PC-3 (cell line): ENCODE measurements at regions not wholly inside any gene's neighbourhood (a gene's known extent, or its start where the extent isn't known, plus 50 kb on each side); places are given as distances from the start of the nearest gene placed in this dataset.

Source experiments
- ATAC-seq: fragments of 200-7000 bp; cut with Tn5 transposase; 2 replicates; pipeline ENCODE4 v1.9.1; 2020; ENCODE audit warnings: mild to moderate bottlenecking, moderate library complexity
- BruUV-seq: library from RNA; stranded (reverse); fragments of 400-500 nt; replicated peaks from 2 replicates; lab custom pipeline; 2021; lab: Mats Ljungman, UMichigan
- CTCF ChIA-PET: fragments of 300-600 bp; sonication (Branson Sonifier 250); formaldehyde crosslinking; loops from one replicate; lab custom pipeline; 2022; ENCODE audit warnings: antibody characterized with exemption; lab: Charles Lee
- POLR2A ChIA-PET: fragments of 300-600 bp; sonication (Branson Sonifier 250); formaldehyde crosslinking; loops from one replicate; lab custom pipeline; 2022; ENCODE audit warnings: antibody characterized with exemption; ENCODE audit not compliant: unreplicated experiment; lab: Charles Lee
- DNase-seq: peaks from one replicate; pipeline ENCODE4 v3.0.0-alpha.2; 2015
- H2AFZ ChIP-seq: fragments of 300-600 bp; sonication (generic); 2 replicates; pipeline ENCODE4 v1.6.0; 2016; ENCODE audit warnings: antibody characterized with exemption, low read length
- H3F3A ChIP-seq: fragments of 300-600 bp; sonication (generic); one replicate; pipeline ENCODE4 v1.6.0; 2017; ENCODE audit warnings: antibody characterized with exemption, low read length, control low read depth, mild to moderate bottlenecking; ENCODE audit not compliant: unreplicated experiment
- H3K27ac ChIP-seq: fragments of 300-600 bp; sonication (generic); 2 replicates; pipeline ENCODE4 v1.5.1; 2016; ENCODE audit warnings: mild to moderate bottlenecking, low read length
- H3K27me3 ChIP-seq: fragments of 300-600 bp; sonication (generic); 2 replicates; pipeline ENCODE4 v1.6.1; 2016; ENCODE audit warnings: low read length, mixed read lengths
- H3K36me3 ChIP-seq: fragments of 300-600 bp; sonication (generic); 2 replicates; pipeline ENCODE4 v1.6.1; 2016; ENCODE audit warnings: low read depth, mixed run types, low read length, mixed read lengths
- H3K4me1 ChIP-seq: fragments of 300-600 bp; sonication (generic); 2 replicates; pipeline ENCODE4 v1.5.1; 2016; ENCODE audit warnings: low read length; ENCODE audit not compliant: insufficient read depth
- H3K4me2 ChIP-seq: fragments of 300-600 bp; sonication (generic); 2 replicates; pipeline ENCODE4 v1.6.0; 2016; ENCODE audit warnings: low read length
- H3K4me3 ChIP-seq: fragments of 300-600 bp; sonication (generic); 2 replicates; pipeline ENCODE4 v1.5.1; 2016; ENCODE audit warnings: mild to moderate bottlenecking, low read length, mixed read lengths
- H3K79me2 ChIP-seq: fragments of 300-600 bp; sonication (generic); 2 replicates; pipeline ENCODE4 v1.6.1; 2017; ENCODE audit warnings: low read length, mixed read lengths
- H3K9ac ChIP-seq: fragments of 300-600 bp; sonication (generic); 2 replicates; pipeline ENCODE4 v1.6.0; 2016; ENCODE audit warnings: mild to moderate bottlenecking, low read length
- H3K9me2 ChIP-seq: fragments of 300-600 bp; sonication (generic); replicated peaks from 2 replicates; pipeline ENCODE4 v1.6.1; 2016; ENCODE audit warnings: mixed run types, low read length, mixed read lengths
- H3K9me3 ChIP-seq: fragments of 300-600 bp; sonication (generic); 2 replicates; pipeline ENCODE4 v1.6.1; 2016; ENCODE audit warnings: low read length, mixed read lengths
- H4K20me1 ChIP-seq: fragments of 300-600 bp; sonication (generic); 2 replicates; pipeline ENCODE4 v1.6.1; 2016; ENCODE audit warnings: low read length, mixed read lengths
- EZH2 ChIP-seq: fragments of 300-600 bp; sonication (generic); IDR thresholded peaks from one replicate; pipeline ENCODE4 v1.6.1; 2017; ENCODE audit warnings: antibody characterized with exemption, mild to moderate bottlenecking, low read length; ENCODE audit not compliant: unreplicated experiment
- EZH2phosphoT487 ChIP-seq: fragments of 300-600 bp; sonication (generic); IDR thresholded peaks from 2 replicates; pipeline ENCODE4 v1.6.1; 2018; ENCODE audit warnings: mild to moderate bottlenecking, antibody characterized with exemption, low read length, borderline replicate concordance
- intact Hi-C: fragments of 100-400 bp; cut with micrococcal nuclease; formaldehyde crosslinking; loops from 2 replicates; pipeline ENCODE4 v1.9.0; 2023
- TF ChIP-seq, protein P1 (sequence below): fragments of 300-600 bp; sonication (generic); conservative IDR thresholded peaks from 2 replicates; pipeline ENCODE4 v1.5.1; 2017; ENCODE audit warnings: antibody characterized with exemption, low read depth, mild to moderate bottlenecking, low read length

DNA sequence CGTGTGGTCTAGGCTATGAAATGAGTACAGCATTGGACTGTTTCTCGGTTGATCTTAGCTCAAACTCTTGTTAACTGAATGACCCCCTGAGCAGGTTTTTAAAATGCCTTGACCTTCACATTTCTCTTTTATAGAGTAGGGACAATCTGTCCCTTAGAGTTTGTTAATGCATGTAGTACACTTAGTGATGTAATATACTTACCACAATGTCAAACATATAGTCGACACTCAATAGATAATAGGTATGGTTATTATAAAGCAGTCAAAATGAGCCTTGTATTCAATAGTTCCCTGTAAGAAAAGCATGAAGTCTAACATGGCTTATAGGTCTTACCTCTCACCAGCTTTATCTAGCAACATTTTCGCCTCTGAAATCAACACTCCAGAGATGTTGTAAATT is 161.0 kb upstream of the RUNX1 start:
- DNase-seq (no peak), ATAC-seq (no peak)
- H3K9me2 ChIP-seq: no peaks in the 10 kb centered on the region
- H3K9ac ChIP-seq: no peak overlapping the region
- H3K9me3 ChIP-seq: no peaks in the 10 kb centered on the region
- TF ChIP-seq EZH2phosphoT487 (no peak), EZH2 (no peak)
- TF ChIP-seq, protein P1, sequence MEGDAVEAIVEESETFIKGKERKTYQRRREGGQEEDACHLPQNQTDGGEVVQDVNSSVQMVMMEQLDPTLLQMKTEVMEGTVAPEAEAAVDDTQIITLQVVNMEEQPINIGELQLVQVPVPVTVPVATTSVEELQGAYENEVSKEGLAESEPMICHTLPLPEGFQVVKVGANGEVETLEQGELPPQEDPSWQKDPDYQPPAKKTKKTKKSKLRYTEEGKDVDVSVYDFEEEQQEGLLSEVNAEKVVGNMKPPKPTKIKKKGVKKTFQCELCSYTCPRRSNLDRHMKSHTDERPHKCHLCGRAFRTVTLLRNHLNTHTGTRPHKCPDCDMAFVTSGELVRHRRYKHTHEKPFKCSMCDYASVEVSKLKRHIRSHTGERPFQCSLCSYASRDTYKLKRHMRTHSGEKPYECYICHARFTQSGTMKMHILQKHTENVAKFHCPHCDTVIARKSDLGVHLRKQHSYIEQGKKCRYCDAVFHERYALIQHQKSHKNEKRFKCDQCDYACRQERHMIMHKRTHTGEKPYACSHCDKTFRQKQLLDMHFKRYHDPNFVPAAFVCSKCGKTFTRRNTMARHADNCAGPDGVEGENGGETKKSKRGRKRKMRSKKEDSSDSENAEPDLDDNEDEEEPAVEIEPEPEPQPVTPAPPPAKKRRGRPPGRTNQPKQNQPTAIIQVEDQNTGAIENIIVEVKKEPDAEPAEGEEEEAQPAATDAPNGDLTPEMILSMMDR: no peak
- no peak overlapping the region for H3K4me3 ChIP-seq
- intact Hi-C loops: no loop called here
- no peaks in the 10 kb centered on the region for H3K27me3 ChIP-seq
- no peak overlapping the region for H3K4me2 ChIP-seq
- H2AFZ ChIP-seq: no peak overlapping the region
- peaks cover 10% of the 10 kb centered on the region for H3K4me1 ChIP-seq
- CTCF ChIA-PET: no interaction called here
- H3K79me2 ChIP-seq: no peaks in the 10 kb centered on the region
- no peak overlapping the region for H3K27ac ChIP-seq
- no peaks in the 10 kb centered on the region for H4K20me1 ChIP-seq
- POLR2A ChIA-PET: no interaction called here
- BruUV-seq: no TSS peak
- no peaks in the 10 kb centered on the region for H3F3A ChIP-seq
- H3K36me3 ChIP-seq: no peaks in the 10 kb centered on the region

- no peaks in the 10 kb centered on the region for H3K9me3 ChIP-seq
- H3K9me2 ChIP-seq: no peaks in the 10 kb centered on the region
- no peaks in the 10 kb centered on the region for H3K79me2 ChIP-seq
- DNase-seq (no peak), ATAC-seq (no peak)
- POLR2A ChIA-PET: no interaction called here
- intact Hi-C loops: no loop called here
- no peaks in the 10 kb centered on the region for H3K36me3 ChIP-seq
- no TSS peak for BruUV-seq
- no peak overlapping the region for H3K4me2 ChIP-seq
- CTCF ChIA-PET: no interaction called here
- H3K4me1 ChIP-seq: peaks cover 13% of the 10 kb centered on the region
- no peak overlapping the region for H2AFZ ChIP-seq
- no peaks in the 10 kb centered on the region for H4K20me1 ChIP-seq
- TF ChIP-seq, protein P1: no peak
- TF ChIP-seq EZH2 (no peak), EZH2phosphoT487 (no peak)
- H3K4me3 ChIP-seq: no peak overlapping the region
- H3F3A ChIP-seq: no peaks in the 10 kb centered on the region
- no peaks in the 10 kb centered on the region for H3K27me3 ChIP-seq
- no peak overlapping the region for H3K27ac ChIP-seq
- H3K9ac ChIP-seq: no peak overlapping the region
These were observed 159.9 kb upstream of the RUNX1 start for GRCh38 chr21:35208810-35209517.

DNA sequence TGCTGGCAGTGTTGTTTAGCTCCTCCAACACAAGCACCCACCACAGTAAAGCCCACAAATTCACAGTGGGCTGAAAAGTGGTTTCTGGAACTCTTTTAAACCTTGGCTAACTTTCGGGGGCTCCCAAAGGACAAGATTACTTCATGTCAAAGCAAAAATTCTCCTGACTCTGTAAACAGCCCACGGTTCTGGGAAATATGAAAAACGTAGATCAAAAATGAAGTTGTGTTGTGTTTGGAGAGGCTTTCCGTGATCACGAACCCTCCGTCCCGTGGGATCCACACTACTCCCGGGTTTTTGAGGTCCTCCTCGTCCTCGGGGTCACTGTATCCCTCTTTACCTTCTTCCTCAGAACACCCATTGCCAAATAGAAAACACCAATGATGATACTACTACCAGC is 159.0 kb upstream of the RUNX1 start:
- ATAC-seq: no peak
- Histone ChIP-seq H3K9ac (no peak overlapping the region), H3K9me2 (no peaks in the 10 kb centered on the region), H3K4me1 (peaks cover 21% of the 10 kb centered on the region), H3F3A (no peaks in the 10 kb centered on the region), H2AFZ (no peak overlapping the region), H4K20me1 (no peaks in the 10 kb centered on the region), H3K27ac (no peak overlapping the region), H3K4me3 (no peak overlapping the region), H3K79me2 (no peaks in the 10 kb centered on the region), H3K9me3 (no peaks in the 10 kb centered on the region), H3K36me3 (no peaks in the 10 kb centered on the region), H3K27me3 (no peaks in the 10 kb centered on the region), H3K4me2 (no peak overlapping the region)
- no peak for DNase-seq
- POLR2A ChIA-PET: no interaction called here
- no TSS peak for BruUV-seq
- CTCF ChIA-PET: no interaction called here
- intact Hi-C loops: no loop called here
- TF ChIP-seq, protein P1: no peak
- TF ChIP-seq EZH2 (no peak), EZH2phosphoT487 (no peak)
